Keratinocyte (primary cell): ENCODE measurements at regions not wholly inside any gene's neighbourhood (a gene's known extent, or its start where the extent isn't known, plus 50 kb on each side); places are given as distances from the start of the nearest gene placed in this dataset.

Experiments used
- DNase-seq: peaks from one replicate; pipeline ENCODE4 v3.0.0-alpha.2; 2011; ENCODE audit warnings: low read depth, missing footprints, low spot score
- FAIRE-seq: peaks from 2 replicates; lab custom pipeline; 2011; peaks lifted over from hg19 to GRCh38; lab: Jason Lieb, UNC
- H2AFZ ChIP-seq: 2 replicates; pipeline ENCODE4 v1.6.0; 2012; ENCODE audit warnings: low read length, control low read depth, inconsistent platforms; ENCODE audit not compliant: control insufficient read depth
- H3K27ac ChIP-seq: 2 replicates; pipeline ENCODE4 v1.5.1; 2011; ENCODE audit warnings: low read length; ENCODE audit not compliant: control insufficient read depth, insufficient read depth
- H3K27me3 ChIP-seq: 3 replicates; pipeline ENCODE4 v1.6.0; 2011; ENCODE audit warnings: low read length; ENCODE audit not compliant: control insufficient read depth, insufficient read depth; ENCODE audit errors: extremely low read depth
- H3K36me3 ChIP-seq, 2 experiments: 2 replicates in 1 of 2; 3 replicates in 1 of 2; pipeline ENCODE4 v1.5.1; 2011; ENCODE audit warnings: low read length in 2 of 2, mild to moderate bottlenecking in 1 of 2; ENCODE audit not compliant: control insufficient read depth in 2 of 2, insufficient read depth in 2 of 2; ENCODE audit errors: extremely low read depth in 1 of 2
- H3K4me1 ChIP-seq: 3 replicates; pipeline ENCODE4 v1.5.1; 2011; ENCODE audit warnings: low read length; ENCODE audit not compliant: control insufficient read depth, insufficient read depth; ENCODE audit errors: extremely low read depth
- H3K4me2 ChIP-seq: 3 replicates; pipeline ENCODE4 v1.6.0; 2011; ENCODE audit warnings: low read depth, low read length; ENCODE audit not compliant: control insufficient read depth, insufficient read depth; ENCODE audit errors: extremely low read depth
- H3K4me3 ChIP-seq, 3 experiments: fragments of 200-600 bp in 1 of 3; sonication (generic) in 1 of 3; 2 replicates in 2 of 3; 3 replicates in 1 of 3; pipeline ENCODE4 v1.5.1; 2011 to 2016; ENCODE audit warnings: low read length in 3 of 3, mild to moderate bottlenecking in 3 of 3, control low read depth in 2 of 3, inconsistent platforms in 1 of 3, low read depth in 1 of 3, mixed read lengths in 1 of 3, mixed run types in 1 of 3, moderate library complexity in 1 of 3; ENCODE audit not compliant: control insufficient read depth in 2 of 3, insufficient read depth in 2 of 3; ENCODE audit errors: extremely low read depth in 1 of 3
- H3K79me2 ChIP-seq: 2 replicates; pipeline ENCODE4 v1.6.0; 2012; ENCODE audit warnings: low read length; ENCODE audit not compliant: control insufficient read depth, insufficient read depth
- H3K9ac ChIP-seq: 3 replicates; pipeline ENCODE4 v1.6.0; 2011; ENCODE audit warnings: low read length; ENCODE audit not compliant: control insufficient read depth, insufficient read depth; ENCODE audit errors: extremely low read depth
- H3K9me1 ChIP-seq: 3 replicates; pipeline ENCODE4 v1.6.0; 2011; ENCODE audit warnings: low read length; ENCODE audit not compliant: control insufficient read depth, insufficient read depth; ENCODE audit errors: extremely low read depth
- H3K9me3 ChIP-seq: 2 replicates; pipeline ENCODE4 v1.5.1; 2012; ENCODE audit warnings: low read depth, low read length; ENCODE audit not compliant: control insufficient read depth
- H4K20me1 ChIP-seq: 3 replicates; pipeline ENCODE4 v1.6.0; 2011; ENCODE audit warnings: low read length; ENCODE audit not compliant: control insufficient read depth, insufficient read depth; ENCODE audit errors: extremely low read depth
- CTCF ChIP-seq, 3 experiments: IDR thresholded peaks in 1 of 3; conservative IDR thresholded peaks in 1 of 3; optimal IDR thresholded peaks in 1 of 3; 2 replicates in 2 of 3; 3 replicates in 1 of 3; pipeline versions ENCODE3 to v1.5.1; 2011; ENCODE audit warnings: low read length in 3 of 3, mild to moderate bottlenecking in 3 of 3, moderate library complexity in 2 of 3, control low read depth in 1 of 3, inconsistent platforms in 1 of 3; ENCODE audit not compliant: insufficient read depth in 2 of 3; ENCODE audit errors: extremely low read depth in 1 of 3
- EZH2 ChIP-seq: IDR thresholded peaks from one replicate; pipeline ENCODE4 v1.6.1; 2012; ENCODE audit warnings: inconsistent platforms, mild to moderate bottlenecking, low read length, moderate library complexity
- dilution Hi-C: fragments of 300-500 bp; cut with MboI; formaldehyde crosslinking; loops from one replicate; pipeline ENCODE4 v1.7.0; 2020; ENCODE audit warnings: low sequenced_read_pairs; ENCODE audit not compliant: extremely low pct_ligation_motif_present

DNA sequence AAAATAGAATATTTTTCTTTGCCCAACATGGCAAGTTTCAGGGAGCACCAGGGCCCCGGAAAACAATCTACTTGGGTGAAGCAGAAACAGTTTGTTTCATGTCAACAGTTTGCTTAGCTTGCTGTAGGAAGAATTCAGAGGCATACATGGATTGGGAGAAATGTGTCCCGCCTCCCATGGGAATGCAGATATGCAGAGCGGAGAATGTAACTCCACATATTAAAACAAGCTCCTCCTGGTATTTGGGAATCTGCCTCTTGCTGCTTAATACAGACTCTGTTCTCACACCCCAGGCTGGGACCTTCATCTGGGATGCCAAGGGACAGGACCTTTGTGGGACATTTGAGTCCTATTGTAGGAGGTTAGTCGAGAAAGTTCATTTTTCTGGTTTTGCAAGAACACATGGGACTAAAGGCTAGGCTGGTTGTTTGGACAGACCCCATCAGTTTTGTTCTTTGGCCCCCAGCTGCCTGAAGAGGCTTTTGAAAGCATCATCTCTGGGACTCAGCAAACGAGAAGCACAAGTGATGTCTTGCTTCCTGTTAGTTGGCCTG, 220.5 kb upstream of the ADRA1B start:
- no peaks in the 10 kb centered on the region for H3K9me1 ChIP-seq
- no peaks in the 10 kb centered on the region for H4K20me1 ChIP-seq
- H3K4me2 ChIP-seq: no peak overlapping the region
- H3K79me2 ChIP-seq: no peaks in the 10 kb centered on the region
- FAIRE-seq: no peak
- no peaks in the 10 kb centered on the region for H3K9me3 ChIP-seq
- dilution Hi-C loops: no loop called here
- H3K4me3 ChIP-seq: no peak overlapping the region
- H3K27ac ChIP-seq: no peak overlapping the region
- no peak for DNase-seq
- TF ChIP-seq EZH2 (no peak), CTCF (optimal IDR thresholded peaks at IDR 0.05 in 1 of 3, IDR thresholded peaks at IDR 0.05 in 1 of 3, conservative IDR thresholded peaks at IDR 0.05 in 1 of 3; ENCODE audit: extremely low read depth in 1 of 3, insufficient read depth in 2 of 3, low read length in 3 of 3) (no peak)
- H3K4me1 ChIP-seq: no peaks in the 10 kb centered on the region
- no peaks in the 10 kb centered on the region for H3K27me3 ChIP-seq
- no peak overlapping the region for H2AFZ ChIP-seq
- no peaks in the 10 kb centered on the region for H3K36me3 ChIP-seq
- H3K9ac ChIP-seq: no peak overlapping the region

- no peaks in the 10 kb centered on the region for H3K4me1 ChIP-seq
- no peak for FAIRE-seq
Observed at GRCh38 chr5:159697530-159697929, 218.8 kb upstream of the ADRA1B start.

More at GRCh38 chr5:159697530-159697929, 218.8 kb upstream of the ADRA1B start:
- H3K27ac ChIP-seq: no peak overlapping the region
- no peaks in the 10 kb centered on the region for H4K20me1 ChIP-seq
- H3K9ac ChIP-seq: no peak overlapping the region
- no peaks in the 10 kb centered on the region for H3K27me3 ChIP-seq
- dilution Hi-C loops: no loop called here
- H3K36me3 ChIP-seq: no peaks in the 10 kb centered on the region
- H3K79me2 ChIP-seq: no peaks in the 10 kb centered on the region
- H3K4me3 ChIP-seq: no peak overlapping the region
- H3K9me1 ChIP-seq: no peaks in the 10 kb centered on the region
- no peak for TF ChIP-seq EZH2
- no peak for TF ChIP-seq CTCF (optimal IDR thresholded peaks at IDR 0.05 in 1 of 3, IDR thresholded peaks at IDR 0.05 in 1 of 3, conservative IDR thresholded peaks at IDR 0.05 in 1 of 3; ENCODE audit: extremely low read depth in 1 of 3, insufficient read depth in 2 of 3, low read length in 3 of 3)
- H2AFZ ChIP-seq: peak overlapping the region; percentile 6
- H3K9me3 ChIP-seq: no peaks in the 10 kb centered on the region
- DNase-seq: no peak
- no peak overlapping the region for H3K4me2 ChIP-seq
